Stomach (tissue), 8 donors: ENCODE measurements at regions not wholly inside any gene's neighbourhood (a gene's known extent, or its start where the extent isn't known, plus 50 kb on each side); places are given as distances from the start of the nearest gene placed in this dataset.
"Not testable (repeated sequence)": the region's sequence is repeated elsewhere in the genome, so short reads cannot be mapped to it uniquely, and the experiment has no call there.

ENCODE experiments used
- DNase-seq, 2 donors: peaks; one replicate each; pipeline versions ENCODE4 v3.0.0 to v3.0.0-alpha.2; 2013 to 2019
- H3K27ac ChIP-seq, 5 donors: fragments of 200-600 bp in 4 of 5; sonication (generic) in 4 of 5; one replicate each; pipeline ENCODE4 v1.5.1; 2013 to 2019; ENCODE audit warnings: mild to moderate bottlenecking in 1 of 5, moderate library complexity in 1 of 5
- H3K27me3 ChIP-seq, 3 donors: fragments of 200-600 bp; sonication (generic); one replicate each; pipeline ENCODE4 v1.5.1; 2017 to 2019; ENCODE audit warnings: mixed run types in 1 of 3
- H3K36me3 ChIP-seq, 4 donors: fragments of 200-600 bp; sonication (generic); 1 replicate in 3 of 4; 2 replicates in 1 of 4; pipeline ENCODE4 v1.5.1; 2016 to 2019
- H3K4me1 ChIP-seq, 4 donors: fragments of 200-600 bp; sonication (generic); one replicate each; pipeline ENCODE4 v1.5.1; 2016 to 2019
- H3K4me3 ChIP-seq, 4 donors: fragments of 200-600 bp; sonication (generic) in 3 of 4; one replicate each; pipeline ENCODE4 v1.5.1; 2016 to 2019; ENCODE audit warnings: mild to moderate bottlenecking in 1 of 4
- H3K9me3 ChIP-seq, 4 donors: fragments of 200-600 bp; sonication (generic); one replicate each; pipeline ENCODE4 v1.5.1; 2016 to 2019
- CTCF ChIP-seq, 7 experiments: fragments of 450-650 bp in 4 of 7; fragments of 200-600 bp in 3 of 7; sonication (generic) in 3 of 7; IDR thresholded peaks; one replicate each; pipeline ENCODE4 v1.5.1; 2016 to 2019; ENCODE audit warnings: antibody characterized with exemption in 7 of 7, control low read depth in 2 of 7, mild to moderate bottlenecking in 1 of 7
- EP300 ChIP-seq: sonication (generic); formaldehyde crosslinking; IDR thresholded peaks from one replicate; pipeline ENCODE4 v1.6.1; 2017; ENCODE audit warnings: antibody characterized with exemption
- POLR2A ChIP-seq, 4 donors: fragments of 450-650 bp; IDR thresholded peaks; one replicate each; pipeline ENCODE4 v1.6.1; 2016; ENCODE audit warnings: antibody characterized with exemption in 4 of 4, control low read depth in 2 of 4, mild to moderate bottlenecking in 1 of 4, moderate library complexity in 1 of 4
- POLR2AphosphoS5 ChIP-seq, 3 donors: sonication (generic); formaldehyde crosslinking; IDR thresholded peaks; one replicate each; pipeline ENCODE4 v1.6.1; 2016; ENCODE audit warnings: antibody characterized with exemption in 3 of 3
- WGBS, 5 donors: extraction: QIAGEN DNeasy Blood & Tissue Kit in 3 of 5; methylation state at CpG; one replicate each; pipeline versions ENCODE4 v1.1.5 to v1.1.7; 2013 to 2018; 5-methylcytosine and 5-hydroxymethylcytosine counted together
- intact Hi-C: fragments of 100-400 bp; cut with DNase I; formaldehyde crosslinking; loops from one replicate; pipeline ENCODE4 v1.15.1; 2023; ENCODE audit warnings: low total_unique reads
- donor health status: healthy with polysubstance abuse.
- donor health status: Bipolar disorder and iron deficiency.
- donor health status: healthy.

GRCh38 chr2:85969367-85969766, 80.6 kb upstream of the ST3GAL5 start:
- H3K4me3 ChIP-seq, H3K27ac ChIP-seq, DNase-seq, H3K4me1 ChIP-seq, H3K9me3 ChIP-seq, intact Hi-C loops, H3K36me3 ChIP-seq, H3K27me3 ChIP-seq: not testable (repeated sequence)
- 88 to 100% (median 100%) methylated on average over 1 to 3 of the region's 6 CpGs for WGBS, 5 donors

GRCh38 chr2:85965770-85966169, 77.0 kb upstream of the ST3GAL5 start:
- H3K36me3 ChIP-seq, DNase-seq, H3K27me3 ChIP-seq, H3K4me1 ChIP-seq, H3K4me3 ChIP-seq, intact Hi-C loops, H3K27ac ChIP-seq: not testable (repeated sequence)
- peaks cover 0 to 11% (median 3%) of the 10 kb centered on the region in 4 donors for H3K9me3 ChIP-seq
- 0 to 83% (median 73%) methylated on average over 1 to 2 of the region's 2 CpGs for WGBS, 5 donors

- H3K27me3 ChIP-seq, H3K36me3 ChIP-seq, H3K27ac ChIP-seq, intact Hi-C loops, H3K4me3 ChIP-seq, H3K4me1 ChIP-seq: not testable (repeated sequence)
- 82 to 86% (median 85%) methylated on average over 15 to 16 of the region's 16 CpGs for WGBS, 5 donors
- peaks cover 0 to 12% (median 4%) of the 10 kb centered on the region in 4 donors for H3K9me3 ChIP-seq
- DNase-seq, result peak in 1 of 2 donors; percentile 40
Measured at GRCh38 chr2:85963747-85964418, 75.1 kb upstream of the ST3GAL5 start.

GRCh38 chr2:85963068-85963467, 74.3 kb upstream of the ST3GAL5 start:
- H3K4me3 ChIP-seq, result no peak overlapping the region
- TF ChIP-seq POLR2A (IDR thresholded peaks at IDR 0.05), result no peak
- TF ChIP-seq POLR2AphosphoS5 (IDR thresholded peaks at IDR 0.05), result no peak
- no peak for TF ChIP-seq EP300
- no peak for TF ChIP-seq CTCF (IDR thresholded peaks at IDR 0.05)
- WGBS, 5 donors, result 79 to 94% (median 93%) methylated on average over 4 of the region's 4 CpGs
- no peaks in the 10 kb centered on the region for H3K36me3 ChIP-seq
- intact Hi-C loops, result no loop called here
- no peak overlapping the region for H3K27ac ChIP-seq
- H3K4me1 ChIP-seq, result no peaks in the 10 kb centered on the region
- H3K9me3 ChIP-seq, result peaks cover 0 to 12% (median 4%) of the 10 kb centered on the region in 4 donors
- no peak for DNase-seq
- no peaks in the 10 kb centered on the region for H3K27me3 ChIP-seq

- Histone ChIP-seq H3K4me3 (no peak overlapping the region), H3K9me3 (peaks cover 0 to 12% (median 4%) of the 10 kb centered on the region in 4 donors), H3K27me3 (no peaks in the 10 kb centered on the region), H3K4me1 (no peaks in the 10 kb centered on the region), H3K36me3 (no peaks in the 10 kb centered on the region), H3K27ac (no peak overlapping the region)
- no peak for DNase-seq
- TF ChIP-seq EP300 (no peak), POLR2AphosphoS5 (IDR thresholded peaks at IDR 0.05) (no peak), POLR2A (IDR thresholded peaks at IDR 0.05) (no peak), CTCF (IDR thresholded peaks at IDR 0.05) (no peak)
- intact Hi-C loops, result no loop called here
- WGBS, 5 donors, result 92 to 98% (median 95%) methylated on average over 1 to 2 of the region's 2 CpGs
Measured at GRCh38 chr2:85961754-85962153, 73.0 kb upstream of the ST3GAL5 start.

- WGBS, 5 donors, result 89 to 98% (median 94%) methylated on average over 2 of the region's 2 CpGs
- intact Hi-C loops, result no loop called here
- DNase-seq, result no peak
Measured at GRCh38 chr2:85961053-85961452, 72.3 kb upstream of the ST3GAL5 start.

More at GRCh38 chr2:85961053-85961452, 72.3 kb upstream of the ST3GAL5 start:
- Histone ChIP-seq H3K27me3 (no peaks in the 10 kb centered on the region), H3K9me3 (peaks cover 0 to 12% (median 4%) of the 10 kb centered on the region in 4 donors), H3K27ac (no peak overlapping the region), H3K36me3 (no peaks in the 10 kb centered on the region), H3K4me1 (peaks cover 0 to 2% (median 0%) of the 10 kb centered on the region in 4 donors), H3K4me3 (no peak overlapping the region)
- TF ChIP-seq CTCF (IDR thresholded peaks at IDR 0.05), result no peak
- TF ChIP-seq POLR2A (IDR thresholded peaks at IDR 0.05), result no peak
